GM23338 (cell line): ENCODE measurements at regions not wholly inside any gene's neighbourhood (a gene's known extent, or its start where the extent isn't known, plus 50 kb on each side); places are given as distances from the start of the nearest gene placed in this dataset.

Source experiments
- ATAC-seq: fragments of 200-7000 bp; cut with Tn5 transposase; 3 replicates; pipeline ENCODE4 v1.9.1; 2020
- DNase-seq: peaks from one replicate; pipeline ENCODE4 v3.0.0-alpha.2; 2015; ENCODE audit warnings: low spot score
- H2AFZ ChIP-seq: fragments of 200-600 bp; sonication (generic); 2 replicates; pipeline ENCODE4 v1.8.0; 2016; ENCODE audit warnings: antibody characterized with exemption, mild to moderate bottlenecking, moderate library complexity
- H3F3A ChIP-seq: fragments of 200-600 bp; sonication (generic); replicated peaks from 2 replicates; pipeline ENCODE4 v1.8.0; 2017; ENCODE audit warnings: antibody characterized with exemption, mixed run types, low read depth
- H3K27ac ChIP-seq: fragments of 200-600 bp; sonication (generic); 2 replicates; pipeline ENCODE4 v1.6.1; 2016; ENCODE audit warnings: low read depth
- H3K27me3 ChIP-seq: fragments of 200-600 bp; sonication (generic); 2 replicates; pipeline ENCODE4 v1.8.0; 2016; ENCODE audit warnings: mild to moderate bottlenecking, mixed run types, moderate library complexity; ENCODE audit not compliant: insufficient read depth
- H3K36me3 ChIP-seq: fragments of 200-600 bp; sonication (generic); 2 replicates; pipeline ENCODE4 v1.8.0; 2016; ENCODE audit warnings: mild to moderate bottlenecking; ENCODE audit not compliant: insufficient read depth
- H3K4me1 ChIP-seq: fragments of 200-600 bp; sonication (generic); 2 replicates; pipeline ENCODE4 v1.8.0; 2016; ENCODE audit warnings: mild to moderate bottlenecking, moderate library complexity; ENCODE audit not compliant: insufficient read depth
- H3K4me2 ChIP-seq: fragments of 200-600 bp; sonication (generic); 2 replicates; pipeline ENCODE4 v1.7.1; 2017; ENCODE audit warnings: mixed run types
- H3K4me3 ChIP-seq: fragments of 200-600 bp; sonication (generic); 2 replicates; pipeline ENCODE4 v1.6.1; 2016; ENCODE audit warnings: mixed run types
- H3K79me2 ChIP-seq: fragments of 200-600 bp; sonication (generic); replicated peaks from 2 replicates; pipeline ENCODE4 v1.8.0; 2017; ENCODE audit warnings: mild to moderate bottlenecking; ENCODE audit not compliant: insufficient read depth
- H3K9me2 ChIP-seq: fragments of 200-600 bp; sonication (generic); 2 replicates; pipeline ENCODE4 v1.8.0; 2017; ENCODE audit not compliant: insufficient read depth
- H4K20me1 ChIP-seq: fragments of 200-600 bp; sonication (generic); replicated peaks from 2 replicates; pipeline ENCODE4 v1.8.0; 2017; ENCODE audit warnings: mild to moderate bottlenecking; ENCODE audit not compliant: insufficient read depth
- H3K27ac Mint-ChIP-seq: 2 replicates; pipeline ENCODE4 v1.8.0; 2020; ENCODE audit warnings: inconsistent platforms, mild to moderate bottlenecking, moderate library complexity, mixed read lengths
- H3K27me3 Mint-ChIP-seq: 3 replicates; pipeline ENCODE4 v1.8.0; 2022; ENCODE audit warnings: low read depth, mild to moderate bottlenecking, moderate library complexity, mixed read lengths, inconsistent platforms; ENCODE audit not compliant: insufficient read depth, poor library complexity
- H3K36me3 Mint-ChIP-seq: 3 replicates; pipeline ENCODE4 v1.8.0; 2021; ENCODE audit warnings: low read depth, mild to moderate bottlenecking, inconsistent platforms, moderate library complexity, mixed read lengths
- H3K4me1 Mint-ChIP-seq: 3 replicates; pipeline ENCODE4 v1.8.0; 2020; ENCODE audit warnings: mild to moderate bottlenecking, inconsistent platforms, mixed read lengths
- H3K4me3 Mint-ChIP-seq: 3 replicates; pipeline ENCODE4 v1.8.0; 2021; ENCODE audit warnings: moderate library complexity, mild to moderate bottlenecking, inconsistent platforms, mixed read lengths
- H3K9me3 Mint-ChIP-seq: 3 replicates; pipeline ENCODE4 v1.8.0; 2020; ENCODE audit warnings: moderate library complexity, mild to moderate bottlenecking, inconsistent platforms, mixed read lengths
- CREB1 ChIP-seq: fragments of 250-450 bp; sonication (Bioruptor Pico); IDR thresholded peaks from 2 replicates; pipeline ENCODE4 v1.5.0; 2020; ENCODE audit warnings: low read depth, mild to moderate bottlenecking, moderate library complexity
- EZH2 ChIP-seq: fragments of 200-600 bp; sonication (generic); IDR thresholded peaks from one replicate; pipeline ENCODE4 v1.8.0; 2017; ENCODE audit warnings: antibody characterized with exemption, mild to moderate bottlenecking, low read depth; ENCODE audit not compliant: unreplicated experiment
- JUNB ChIP-seq: IDR thresholded peaks from one replicate; pipeline ENCODE4 v1.6.1; 2016; ENCODE audit warnings: antibody characterized with exemption; ENCODE audit not compliant: unreplicated experiment
- POLR2AphosphoS5 ChIP-seq: IDR thresholded peaks from 2 replicates; pipeline ENCODE4 v1.6.1; 2016; ENCODE audit warnings: antibody characterized with exemption, low read depth
- REST ChIP-seq: IDR thresholded peaks from one replicate; pipeline ENCODE4 v1.6.1; 2018; ENCODE audit warnings: antibody characterized with exemption; ENCODE audit not compliant: unreplicated experiment
- STAT1 ChIP-seq: IDR thresholded peaks from one replicate; pipeline ENCODE4 v1.6.1; 2016; ENCODE audit warnings: antibody characterized with exemption; ENCODE audit not compliant: unreplicated experiment
- ZNF114 ChIP-seq: fragments of 250-450 bp; sonication (Bioruptor Pico); IDR thresholded peaks from 2 replicates; pipeline ENCODE4 v1.5.0; 2020; ENCODE audit warnings: mild to moderate bottlenecking, moderate library complexity
- ZNF462 ChIP-seq: fragments of 250-450 bp; sonication (Bioruptor Pico); IDR thresholded peaks from 2 replicates; pipeline ENCODE4 v1.5.0; 2020; ENCODE audit warnings: mild to moderate bottlenecking, moderate library complexity
- TF ChIP-seq, protein P1 (sequence below), 2 experiments: fragments of 200-600 bp in 1 of 2; sonication (generic) in 1 of 2; conservative IDR thresholded peaks; 2 replicates each; pipeline versions ENCODE4 v1.5.1 to v1.6.1; 2016 to 2017; ENCODE audit warnings: antibody characterized with exemption in 2 of 2, low read depth in 2 of 2, mild to moderate bottlenecking in 2 of 2, moderate library complexity in 1 of 2
- TF ChIP-seq, protein P2 (sequence below): IDR thresholded peaks from 2 replicates; pipeline ENCODE4 v1.6.1; 2016; ENCODE audit warnings: antibody characterized with exemption

DNA sequence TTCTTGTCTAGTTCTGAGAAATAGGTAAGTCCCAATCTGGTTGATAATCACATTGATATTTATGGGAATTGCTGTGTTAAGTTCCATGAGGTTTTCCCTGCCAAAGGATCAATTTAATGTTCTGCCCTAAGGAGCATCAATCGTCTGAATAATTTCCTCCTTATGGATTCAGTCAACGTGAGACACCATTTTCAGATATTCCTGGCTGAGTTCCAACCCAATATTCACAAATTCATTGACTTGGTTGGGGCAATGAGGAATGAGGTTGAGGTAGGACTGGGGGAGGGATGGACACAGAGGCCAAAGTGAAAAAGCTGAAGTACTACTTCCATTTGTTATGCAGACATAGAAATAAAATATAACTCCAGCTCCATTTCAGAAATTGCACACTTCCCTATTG lies 99.1 kb downstream of the ZNF622 start:
- DNase-seq (no peak), ATAC-seq (no peak)
- H3K4me1 ChIP-seq: no peaks in the 10 kb centered on the region
- no peaks in the 10 kb centered on the region for H3K27me3 ChIP-seq
- Mint-ChIP-seq H3K4me3 (no peak overlapping the region), H3K27ac (no peak overlapping the region), H3K27me3 (no peaks in the 10 kb centered on the region), H3K36me3 (no peaks in the 10 kb centered on the region), H3K9me3 (no peaks in the 10 kb centered on the region; the same call in 2 of the 3 replicates), H3K4me1 (no peaks in the 10 kb centered on the region)
- no peak overlapping the region for H3K4me3 ChIP-seq
- no peaks in the 10 kb centered on the region for H3F3A ChIP-seq
- H2AFZ ChIP-seq: no peak overlapping the region
- no peaks in the 10 kb centered on the region for H3K36me3 ChIP-seq
- peaks cover 6% of the 10 kb centered on the region; the same call in 1 of the 2 replicates for H3K9me2 ChIP-seq
- no peaks in the 10 kb centered on the region for H4K20me1 ChIP-seq
- H3K4me2 ChIP-seq: no peak overlapping the region
- no peaks in the 10 kb centered on the region for H3K79me2 ChIP-seq
- no peak for TF ChIP-seq EZH2
- TF ChIP-seq CREB1 (CRISPR knock-in tag): no peak
- TF ChIP-seq, protein P1, sequence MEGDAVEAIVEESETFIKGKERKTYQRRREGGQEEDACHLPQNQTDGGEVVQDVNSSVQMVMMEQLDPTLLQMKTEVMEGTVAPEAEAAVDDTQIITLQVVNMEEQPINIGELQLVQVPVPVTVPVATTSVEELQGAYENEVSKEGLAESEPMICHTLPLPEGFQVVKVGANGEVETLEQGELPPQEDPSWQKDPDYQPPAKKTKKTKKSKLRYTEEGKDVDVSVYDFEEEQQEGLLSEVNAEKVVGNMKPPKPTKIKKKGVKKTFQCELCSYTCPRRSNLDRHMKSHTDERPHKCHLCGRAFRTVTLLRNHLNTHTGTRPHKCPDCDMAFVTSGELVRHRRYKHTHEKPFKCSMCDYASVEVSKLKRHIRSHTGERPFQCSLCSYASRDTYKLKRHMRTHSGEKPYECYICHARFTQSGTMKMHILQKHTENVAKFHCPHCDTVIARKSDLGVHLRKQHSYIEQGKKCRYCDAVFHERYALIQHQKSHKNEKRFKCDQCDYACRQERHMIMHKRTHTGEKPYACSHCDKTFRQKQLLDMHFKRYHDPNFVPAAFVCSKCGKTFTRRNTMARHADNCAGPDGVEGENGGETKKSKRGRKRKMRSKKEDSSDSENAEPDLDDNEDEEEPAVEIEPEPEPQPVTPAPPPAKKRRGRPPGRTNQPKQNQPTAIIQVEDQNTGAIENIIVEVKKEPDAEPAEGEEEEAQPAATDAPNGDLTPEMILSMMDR (conservative IDR thresholded peaks at IDR 0.05; ENCODE audit: low read depth in 2 of 2): no peak
- no peak for TF ChIP-seq REST
- TF ChIP-seq POLR2AphosphoS5: no peak
- TF ChIP-seq STAT1: no peak
- TF ChIP-seq ZNF114 (CRISPR knock-in tag): no peak
- no peak for TF ChIP-seq ZNF462 (CRISPR knock-in tag)
- TF ChIP-seq, protein P2, sequence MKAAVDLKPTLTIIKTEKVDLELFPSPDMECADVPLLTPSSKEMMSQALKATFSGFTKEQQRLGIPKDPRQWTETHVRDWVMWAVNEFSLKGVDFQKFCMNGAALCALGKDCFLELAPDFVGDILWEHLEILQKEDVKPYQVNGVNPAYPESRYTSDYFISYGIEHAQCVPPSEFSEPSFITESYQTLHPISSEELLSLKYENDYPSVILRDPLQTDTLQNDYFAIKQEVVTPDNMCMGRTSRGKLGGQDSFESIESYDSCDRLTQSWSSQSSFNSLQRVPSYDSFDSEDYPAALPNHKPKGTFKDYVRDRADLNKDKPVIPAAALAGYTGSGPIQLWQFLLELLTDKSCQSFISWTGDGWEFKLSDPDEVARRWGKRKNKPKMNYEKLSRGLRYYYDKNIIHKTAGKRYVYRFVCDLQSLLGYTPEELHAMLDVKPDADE: no peak
- no peak for TF ChIP-seq JUNB
- no peak overlapping the region for H3K27ac ChIP-seq
